Activated naive CD4-positive, alpha-beta T cell treated with anti-CD3 and anti-CD28 coated beads, Interleukin-2, amount 10 ng/mL, durations not matched to agents 7 days and 5 days (primary cell): ENCODE measurements at regions not wholly inside any gene's neighbourhood (a gene's known extent, or its start where the extent isn't known, plus 50 kb on each side); places are given as distances from the start of the nearest gene placed in this dataset.

Source experiments
- CTCF ChIA-PET: fragments of 350-600 bp; sonication (Branson Sonifier 250); formaldehyde crosslinking; loops from one replicate; lab custom pipeline; 2021; ENCODE audit warnings: antibody characterized with exemption; lab: Charles Lee
- DNase-seq: peaks from one replicate; pipeline ENCODE4 v3.0.0-alpha.2; 2020
- H3K27ac Mint-ChIP-seq: one replicate; pipeline ENCODE4 v1.8.0; 2021; ENCODE audit warnings: mild to moderate bottlenecking, moderate library complexity, mixed read lengths
- H3K27me3 Mint-ChIP-seq: one replicate; pipeline ENCODE4 v1.8.0; 2021; ENCODE audit warnings: mild to moderate bottlenecking, mixed read lengths
- H3K36me3 Mint-ChIP-seq: one replicate; pipeline ENCODE4 v1.8.0; 2021; ENCODE audit warnings: mixed read lengths
- H3K4me1 Mint-ChIP-seq: one replicate; pipeline ENCODE4 v1.8.0; 2021; ENCODE audit warnings: mixed read lengths
- H3K4me3 Mint-ChIP-seq: one replicate; pipeline ENCODE4 v1.8.0; 2021; ENCODE audit warnings: mild to moderate bottlenecking, moderate library complexity, mixed read lengths
- H3K9me3 Mint-ChIP-seq: one replicate; pipeline ENCODE4 v1.8.0; 2021; ENCODE audit warnings: mixed read lengths

- H3K36me3 Mint-ChIP-seq: no peaks in the 10 kb centered on the region
- H3K27ac Mint-ChIP-seq: no peak overlapping the region
- CTCF ChIA-PET: no interaction called here
- H3K9me3 Mint-ChIP-seq: peaks cover 2% of the 10 kb centered on the region
- DNase-seq: no peak
- no peaks in the 10 kb centered on the region for H3K4me1 Mint-ChIP-seq
- H3K27me3 Mint-ChIP-seq: no peaks in the 10 kb centered on the region
- no peak overlapping the region for H3K4me3 Mint-ChIP-seq
Measured at GRCh38 chr9:87107072-87107471, 159.8 kb upstream of the GAS1 start.

- DNase-seq: no peak
- Mint-ChIP-seq H3K27ac (no peak overlapping the region), H3K9me3 (no peaks in the 10 kb centered on the region), H3K27me3 (no peaks in the 10 kb centered on the region), H3K36me3 (no peaks in the 10 kb centered on the region), H3K4me3 (no peak overlapping the region), H3K4me1 (no peaks in the 10 kb centered on the region)
- CTCF ChIA-PET: no interaction called here
Measured at GRCh38 chr9:87108661-87109060, 161.4 kb upstream of the GAS1 start.

- no peak for DNase-seq
- H3K9me3 Mint-ChIP-seq: no peaks in the 10 kb centered on the region
- no peak overlapping the region for H3K27ac Mint-ChIP-seq
- no peaks in the 10 kb centered on the region for H3K4me1 Mint-ChIP-seq
- H3K27me3 Mint-ChIP-seq: no peaks in the 10 kb centered on the region
- H3K36me3 Mint-ChIP-seq: no peaks in the 10 kb centered on the region
- CTCF ChIA-PET: no interaction called here
- no peak overlapping the region for H3K4me3 Mint-ChIP-seq
Measured at GRCh38 chr9:87109231-87109631, 161.9 kb upstream of the GAS1 start.

- DNase-seq: no peak
- H3K4me3 Mint-ChIP-seq: no peak overlapping the region
- CTCF ChIA-PET: no interaction called here
- H3K27me3 Mint-ChIP-seq: no peaks in the 10 kb centered on the region
- H3K9me3 Mint-ChIP-seq: no peaks in the 10 kb centered on the region
- no peaks in the 10 kb centered on the region for H3K36me3 Mint-ChIP-seq
- no peak overlapping the region for H3K27ac Mint-ChIP-seq
- H3K4me1 Mint-ChIP-seq: no peaks in the 10 kb centered on the region
Measured at GRCh38 chr9:87109851-87110250, 162.5 kb upstream of the GAS1 start.

GRCh38 chr9:87111010-87111409 is 163.7 kb upstream of the GAS1 start:
- H3K4me1 Mint-ChIP-seq: no peaks in the 10 kb centered on the region
- CTCF ChIA-PET: no interaction called here
- H3K4me3 Mint-ChIP-seq: no peak overlapping the region
- DNase-seq: no peak
- no peaks in the 10 kb centered on the region for H3K27me3 Mint-ChIP-seq
- H3K9me3 Mint-ChIP-seq: no peaks in the 10 kb centered on the region
- no peak overlapping the region for H3K27ac Mint-ChIP-seq
- no peaks in the 10 kb centered on the region for H3K36me3 Mint-ChIP-seq

- CTCF ChIA-PET: no interaction called here
- Mint-ChIP-seq H3K27ac (no peak overlapping the region), H3K27me3 (no peaks in the 10 kb centered on the region), H3K9me3 (no peaks in the 10 kb centered on the region), H3K4me3 (no peak overlapping the region), H3K36me3 (no peaks in the 10 kb centered on the region), H3K4me1 (no peaks in the 10 kb centered on the region)
- DNase-seq: no peak
Measured at GRCh38 chr9:87112656-87113055, 165.3 kb upstream of the GAS1 start.

- Mint-ChIP-seq H3K9me3 (no peaks in the 10 kb centered on the region), H3K27ac (no peak overlapping the region), H3K4me1 (no peaks in the 10 kb centered on the region), H3K27me3 (no peaks in the 10 kb centered on the region), H3K4me3 (no peak overlapping the region), H3K36me3 (no peaks in the 10 kb centered on the region)
- CTCF ChIA-PET: no interaction called here
- no peak for DNase-seq
Measured at GRCh38 chr9:87113874-87114273, 166.6 kb upstream of the GAS1 start.

GRCh38 chr9:87115785-87116184 is 168.5 kb upstream of the GAS1 start:
- Mint-ChIP-seq H3K27ac (no peak overlapping the region), H3K9me3 (no peaks in the 10 kb centered on the region)
- CTCF ChIA-PET: no interaction called here

GRCh38 chr9:87116492-87116891 is 169.2 kb upstream of the GAS1 start:
- CTCF ChIA-PET: no interaction called here
- no peak overlapping the region for H3K27ac Mint-ChIP-seq
- H3K9me3 Mint-ChIP-seq: no peaks in the 10 kb centered on the region
- no peaks in the 10 kb centered on the region for H3K4me1 Mint-ChIP-seq
- H3K27me3 Mint-ChIP-seq: peaks cover 3% of the 10 kb centered on the region
- no peaks in the 10 kb centered on the region for H3K36me3 Mint-ChIP-seq
- no peak for DNase-seq
- H3K4me3 Mint-ChIP-seq: no peak overlapping the region

More at GRCh38 chr9:87115785-87116184, 168.5 kb upstream of the GAS1 start:
- H3K27me3 Mint-ChIP-seq: peaks cover 3% of the 10 kb centered on the region
- H3K36me3 Mint-ChIP-seq: no peaks in the 10 kb centered on the region
- no peak for DNase-seq
- no peak overlapping the region for H3K4me3 Mint-ChIP-seq
- H3K4me1 Mint-ChIP-seq: no peaks in the 10 kb centered on the region

- no peak for DNase-seq
- H3K4me3 Mint-ChIP-seq: no peak overlapping the region
- H3K36me3 Mint-ChIP-seq: no peaks in the 10 kb centered on the region
- H3K9me3 Mint-ChIP-seq: no peaks in the 10 kb centered on the region
- no peak overlapping the region for H3K27ac Mint-ChIP-seq
- peaks cover 3% of the 10 kb centered on the region for H3K27me3 Mint-ChIP-seq
- peaks cover 4% of the 10 kb centered on the region for H3K4me1 Mint-ChIP-seq
- CTCF ChIA-PET: interaction anchor here (1.5 kb wide), 1 partner anchor 24 kb away, joined by 3 read pairs; no protein-coding TSS in a partner anchor
Measured at GRCh38 chr9:87118594-87118993, 171.3 kb upstream of the GAS1 start.

- Mint-ChIP-seq H3K4me3 (no peak overlapping the region), H3K27ac (no peak overlapping the region), H3K4me1 (peaks cover 4% of the 10 kb centered on the region), H3K9me3 (no peaks in the 10 kb centered on the region), H3K36me3 (no peaks in the 10 kb centered on the region), H3K27me3 (peaks cover 3% of the 10 kb centered on the region)
- DNase-seq: no peak
- CTCF ChIA-PET: no interaction called here
Measured at GRCh38 chr9:87119328-87119881, 172.1 kb upstream of the GAS1 start.

- H3K4me1 Mint-ChIP-seq: peaks cover 4% of the 10 kb centered on the region
- CTCF ChIA-PET: no interaction called here
- H3K27ac Mint-ChIP-seq: no peak overlapping the region
- no peak overlapping the region for H3K4me3 Mint-ChIP-seq
- H3K27me3 Mint-ChIP-seq: peaks cover 6% of the 10 kb centered on the region
- H3K36me3 Mint-ChIP-seq: no peaks in the 10 kb centered on the region
- no peaks in the 10 kb centered on the region for H3K9me3 Mint-ChIP-seq
- DNase-seq: no peak
Measured at GRCh38 chr9:87120610-87121009, 173.3 kb upstream of the GAS1 start.

GRCh38 chr9:87122947-87123685 is 175.8 kb upstream of the GAS1 start:
- Mint-ChIP-seq H3K36me3 (no peaks in the 10 kb centered on the region), H3K4me1 (peaks cover 4% of the 10 kb centered on the region), H3K4me3 (no peak overlapping the region), H3K9me3 (no peaks in the 10 kb centered on the region), H3K27ac (no peak overlapping the region), H3K27me3 (peaks cover 6% of the 10 kb centered on the region)
- CTCF ChIA-PET: no interaction called here
- no peak for DNase-seq

GRCh38 chr9:87123830-87124229 is 176.5 kb upstream of the GAS1 start:
- no peaks in the 10 kb centered on the region for H3K36me3 Mint-ChIP-seq
- no peak for DNase-seq
- no peak overlapping the region for H3K27ac Mint-ChIP-seq
- no peaks in the 10 kb centered on the region for H3K9me3 Mint-ChIP-seq
- H3K4me1 Mint-ChIP-seq: peaks cover 4% of the 10 kb centered on the region
- no peak overlapping the region for H3K4me3 Mint-ChIP-seq
- CTCF ChIA-PET: no interaction called here
- H3K27me3 Mint-ChIP-seq: peaks cover 6% of the 10 kb centered on the region

- no peaks in the 10 kb centered on the region for H3K9me3 Mint-ChIP-seq
- CTCF ChIA-PET: no interaction called here
- no peak overlapping the region for H3K27ac Mint-ChIP-seq
- H3K36me3 Mint-ChIP-seq: no peaks in the 10 kb centered on the region
- peaks cover 3% of the 10 kb centered on the region for H3K27me3 Mint-ChIP-seq
- H3K4me1 Mint-ChIP-seq: peaks cover 4% of the 10 kb centered on the region
- no peak for DNase-seq
- H3K4me3 Mint-ChIP-seq: no peak overlapping the region
Measured at GRCh38 chr9:87125819-87126218, 178.5 kb upstream of the GAS1 start.
